Loucy (cell line): ENCODE measurements at regions not wholly inside any gene's neighbourhood (a gene's known extent, or its start where the extent isn't known, plus 50 kb on each side); places are given as distances from the start of the nearest gene placed in this dataset.

Experiments used
- H2AFZ ChIP-seq: fragments of 200-600 bp; sonication (generic); 2 replicates; pipeline ENCODE4 v1.6.0; 2016; ENCODE audit warnings: antibody characterized with exemption, mild to moderate bottlenecking, low read length, moderate library complexity
- H3F3A ChIP-seq: fragments of 200-600 bp; 2 replicates; pipeline ENCODE4 v1.6.0; 2016; ENCODE audit warnings: antibody characterized with exemption, low read depth, mild to moderate bottlenecking
- H3K27me3 ChIP-seq: fragments of 200-600 bp; sonication (generic); 2 replicates; pipeline ENCODE4 v1.6.1; 2014; ENCODE audit warnings: low read length, mild to moderate bottlenecking; ENCODE audit not compliant: insufficient read depth, poor library complexity, severe bottlenecking
- H3K36me3 ChIP-seq: fragments of 200-600 bp; sonication (generic); 2 replicates; pipeline ENCODE4 v1.6.1; 2016; ENCODE audit warnings: low read length; ENCODE audit not compliant: insufficient read depth
- H3K4me1 ChIP-seq: fragments of 200-600 bp; sonication (generic); 2 replicates; pipeline ENCODE4 v1.5.1; 2014; ENCODE audit warnings: low read length, mild to moderate bottlenecking; ENCODE audit not compliant: insufficient read depth, poor library complexity, severe bottlenecking
- H3K4me2 ChIP-seq: fragments of 200-600 bp; sonication (generic); 2 replicates; pipeline ENCODE4 v1.6.0; 2014; ENCODE audit warnings: antibody characterized with exemption, low read length, low read depth, mild to moderate bottlenecking; ENCODE audit not compliant: poor library complexity, severe bottlenecking
- H3K4me3 ChIP-seq: fragments of 200-600 bp; sonication (generic); 2 replicates; pipeline ENCODE4 v1.5.1; 2014; ENCODE audit warnings: low read length, mild to moderate bottlenecking, mixed read lengths; ENCODE audit not compliant: poor library complexity, severe bottlenecking
- H3K79me2 ChIP-seq: fragments of 200-600 bp; sonication (generic); 2 replicates; pipeline ENCODE4 v1.6.1; 2014; ENCODE audit warnings: low read length; ENCODE audit not compliant: insufficient read depth
- H3K9ac ChIP-seq: fragments of 200-600 bp; sonication (generic); 2 replicates; pipeline ENCODE4 v1.6.0; 2014; ENCODE audit warnings: mild to moderate bottlenecking, low read depth, low read length, moderate library complexity; ENCODE audit not compliant: poor library complexity, severe bottlenecking
- H3K9me2 ChIP-seq: fragments of 200-600 bp; sonication (generic); replicated peaks from 2 replicates; pipeline ENCODE4 v1.6.1; 2016; ENCODE audit warnings: low read depth, low read length, mixed read lengths
- H3K9me3 ChIP-seq: fragments of 200-600 bp; sonication (generic); 2 replicates; pipeline ENCODE4 v1.6.1; 2014; ENCODE audit warnings: mild to moderate bottlenecking, antibody characterized with exemption, low read length, low read depth; ENCODE audit not compliant: insufficient read depth
- H4K20me1 ChIP-seq: fragments of 200-600 bp; sonication (generic); 2 replicates; pipeline ENCODE4 v1.6.0; 2014; ENCODE audit warnings: antibody characterized with exemption, low read length, mild to moderate bottlenecking; ENCODE audit not compliant: insufficient read depth, poor library complexity, severe bottlenecking
- CTCF ChIP-seq: fragments of 200-600 bp; sonication (generic); conservative IDR thresholded peaks from 2 replicates; pipeline ENCODE4 v1.5.1; 2014; ENCODE audit warnings: mild to moderate bottlenecking, antibody characterized with exemption, low read length
- EZH2phosphoT487 ChIP-seq: fragments of 200-600 bp; IDR thresholded peaks from 2 replicates; pipeline ENCODE4 v1.6.1; 2018; ENCODE audit warnings: antibody characterized with exemption, mild to moderate bottlenecking, moderate library complexity, borderline replicate concordance

GRCh38 chr3:171977441-171977840, 61.9 kb upstream of the FNDC3B start:
- no peaks in the 10 kb centered on the region for H3K9me2 ChIP-seq
- H3K9me3 ChIP-seq = no peaks in the 10 kb centered on the region
- no peaks in the 10 kb centered on the region for H3K27me3 ChIP-seq
- no peaks in the 10 kb centered on the region for H3F3A ChIP-seq
- H2AFZ ChIP-seq = no peak overlapping the region
- H3K4me2 ChIP-seq = no peak overlapping the region
- TF ChIP-seq EZH2phosphoT487 (no peak), CTCF (no peak)
- no peak overlapping the region for H3K4me3 ChIP-seq
- H3K9ac ChIP-seq = no peak overlapping the region
- no peaks in the 10 kb centered on the region for H3K36me3 ChIP-seq
- no peaks in the 10 kb centered on the region for H4K20me1 ChIP-seq
- H3K79me2 ChIP-seq = no peaks in the 10 kb centered on the region
- H3K4me1 ChIP-seq = peaks cover 59% of the 10 kb centered on the region

GRCh38 chr3:171977860-171978259, 61.5 kb upstream of the FNDC3B start:
- no peak overlapping the region for H3K4me3 ChIP-seq
- no peaks in the 10 kb centered on the region for H3F3A ChIP-seq
- no peaks in the 10 kb centered on the region for H3K9me3 ChIP-seq
- H3K4me1 ChIP-seq = peaks cover 59% of the 10 kb centered on the region
- peak overlapping the region; percentile 63 for H2AFZ ChIP-seq
- no peaks in the 10 kb centered on the region for H4K20me1 ChIP-seq
- TF ChIP-seq CTCF (no peak), EZH2phosphoT487 (no peak)
- no peak overlapping the region for H3K4me2 ChIP-seq
- no peaks in the 10 kb centered on the region for H3K27me3 ChIP-seq
- H3K9ac ChIP-seq = no peak overlapping the region
- no peaks in the 10 kb centered on the region for H3K79me2 ChIP-seq
- no peaks in the 10 kb centered on the region for H3K36me3 ChIP-seq
- H3K9me2 ChIP-seq = no peaks in the 10 kb centered on the region

GRCh38 chr3:171978390-171978789, 61.0 kb upstream of the FNDC3B start:
- peak overlapping the region; percentile 63 for H2AFZ ChIP-seq
- no peak overlapping the region for H3K9ac ChIP-seq
- no peak overlapping the region for H3K4me2 ChIP-seq
- peaks cover 59% of the 10 kb centered on the region for H3K4me1 ChIP-seq
- H3K9me3 ChIP-seq = no peaks in the 10 kb centered on the region
- no peaks in the 10 kb centered on the region for H4K20me1 ChIP-seq
- H3K4me3 ChIP-seq = no peak overlapping the region
- TF ChIP-seq CTCF = no peak
- TF ChIP-seq EZH2phosphoT487 = no peak
- H3K36me3 ChIP-seq = no peaks in the 10 kb centered on the region
- no peaks in the 10 kb centered on the region for H3F3A ChIP-seq
- no peaks in the 10 kb centered on the region for H3K79me2 ChIP-seq
- H3K9me2 ChIP-seq = no peaks in the 10 kb centered on the region
- H3K27me3 ChIP-seq = no peaks in the 10 kb centered on the region
